ENCODE measurements at regions not wholly inside any gene's neighbourhood (a gene's known extent, or its start where the extent isn't known, plus 50 kb on each side); places are given as distances from the start of the nearest gene placed in this dataset.

- H3K4me1 Mint-ChIP-seq, result peaks cover 10% of the 10 kb centered on the region
- WGBS, 2 experiments (ENCODE audit: insufficient coverage in 1 of 2, insufficient read length in 1 of 2), result 93 to 100% methylated on average over 1 of the region's 1 CpG
Measured at GRCh38 chr5:68646144-68646543, 430.6 kb downstream of the PIK3R1 start.

GRCh38 chr5:68647743-68648142 lies 432.2 kb downstream of the PIK3R1 start:
- Mint-ChIP-seq H3K9me3 (no peaks in the 10 kb centered on the region), H3K27me3 (ENCODE audit: insufficient read depth) (peaks cover 2% of the 10 kb centered on the region), H3K4me3 (no peak overlapping the region), H3K36me3 (ENCODE audit: low read depth) (no peaks in the 10 kb centered on the region), H3K27ac (no peak overlapping the region), H3K4me1 (peaks cover 9% of the 10 kb centered on the region)
- Histone ChIP-seq H3K36me3 (ENCODE audit: control insufficient read depth, insufficient read depth, low read length) (no peaks in the 10 kb centered on the region), H3K27me3 (ENCODE audit: control insufficient read depth, insufficient read depth, low read length, poor library complexity, severe bottlenecking) (no peaks in the 10 kb centered on the region), H3K9me3 (ENCODE audit: control insufficient read depth, low read length) (no peaks in the 10 kb centered on the region), H3K4me1 (ENCODE audit: control insufficient read depth, insufficient read depth, low read length) (no peaks in the 10 kb centered on the region), H3K9ac (ENCODE audit: extremely low read depth, low read length, poor library complexity, severe bottlenecking) (no peak overlapping the region), H3K27ac (ENCODE audit: low read depth, low read length) (no peak overlapping the region), H3K4me3 (ENCODE audit: low read length) (no peak overlapping the region)
- 90% methylated on average over 3 of the region's 3 CpGs; no CpG with 5 or more reads in 1 of the 2 experiments for WGBS, 2 experiments (ENCODE audit: insufficient coverage in 1 of 2, insufficient read length in 1 of 2)
- DNase-seq, result no peak
- TF ChIP-seq CTCF (conservative IDR thresholded peaks at IDR 0.05), result no peak

More at GRCh38 chr5:68646144-68646543, 430.6 kb downstream of the PIK3R1 start:
- no peak overlapping the region for H3K4me3 ChIP-seq (ENCODE audit: low read length)
- Mint-ChIP-seq H3K27ac (no peak overlapping the region), H3K9me3 (no peaks in the 10 kb centered on the region), H3K27me3 (ENCODE audit: insufficient read depth) (no peaks in the 10 kb centered on the region), H3K4me3 (no peak overlapping the region), H3K36me3 (ENCODE audit: low read depth) (no peaks in the 10 kb centered on the region)
- DNase-seq, result no peak
- H3K4me1 ChIP-seq (ENCODE audit: control insufficient read depth, insufficient read depth, low read length), result no peaks in the 10 kb centered on the region
- no peak for TF ChIP-seq CTCF (conservative IDR thresholded peaks at IDR 0.05)
- H3K9me3 ChIP-seq (ENCODE audit: control insufficient read depth, low read length), result no peaks in the 10 kb centered on the region
- no peak overlapping the region for H3K27ac ChIP-seq (ENCODE audit: low read depth, low read length)
- no peaks in the 10 kb centered on the region for H3K36me3 ChIP-seq (ENCODE audit: control insufficient read depth, insufficient read depth, low read length)
- H3K27me3 ChIP-seq (ENCODE audit: control insufficient read depth, insufficient read depth, low read length, poor library complexity, severe bottlenecking), result no peaks in the 10 kb centered on the region
- H3K9ac ChIP-seq (ENCODE audit: extremely low read depth, low read length, poor library complexity, severe bottlenecking), result no peak overlapping the region

DNA sequence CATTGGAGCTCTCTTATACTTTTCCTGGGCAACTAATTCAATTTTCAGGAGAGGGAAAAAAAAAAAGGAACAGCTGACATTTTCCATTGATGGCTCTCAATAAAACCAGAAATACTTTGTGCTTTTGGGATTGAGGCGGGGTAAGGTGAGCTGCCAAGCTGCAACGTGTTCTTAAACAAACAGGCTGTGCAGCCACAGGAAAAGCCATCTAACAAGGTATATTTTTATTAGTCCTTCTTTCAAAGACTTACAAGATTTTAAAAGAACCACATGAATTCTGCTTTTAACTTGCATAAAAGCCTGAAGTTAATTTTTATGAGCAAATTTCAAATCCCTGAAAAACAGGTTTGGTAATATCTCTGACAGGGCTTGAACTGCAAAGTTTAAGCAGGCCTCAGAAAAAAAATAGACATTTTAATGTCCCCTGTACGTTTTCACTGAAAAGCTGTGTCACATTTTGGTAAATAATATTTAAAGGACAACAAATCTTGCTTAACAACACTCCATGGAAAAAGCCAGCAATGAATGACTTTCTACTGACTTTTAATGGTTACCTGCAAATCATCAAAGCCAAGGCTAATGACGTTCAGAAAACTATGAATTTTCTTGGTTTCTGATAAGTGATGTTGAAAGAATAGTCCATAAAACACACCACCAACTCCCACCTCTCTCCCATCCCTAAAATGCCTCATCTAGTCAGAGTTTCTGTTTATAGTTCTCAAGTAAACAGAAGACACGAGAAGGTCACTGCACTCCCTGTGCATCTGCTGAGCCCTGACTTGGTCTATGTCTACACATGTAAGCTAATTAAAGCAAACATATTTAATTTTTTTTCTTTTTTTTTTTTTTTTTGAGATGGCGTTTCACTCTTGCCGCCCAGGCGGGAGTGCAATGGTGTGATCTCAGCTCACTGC lies 433.6 kb downstream of the PIK3R1 start:
- H3K4me1 Mint-ChIP-seq, result no peaks in the 10 kb centered on the region
- no peak overlapping the region for H3K4me3 Mint-ChIP-seq
- H3K27ac ChIP-seq (ENCODE audit: low read depth, low read length), result no peak overlapping the region
- H3K9me3 Mint-ChIP-seq, result no peaks in the 10 kb centered on the region
- H3K27me3 ChIP-seq (ENCODE audit: control insufficient read depth, insufficient read depth, low read length, poor library complexity, severe bottlenecking), result no peaks in the 10 kb centered on the region
- 91 to 100% methylated on average over 4 to 8 of the region's 8 CpGs for WGBS, 2 experiments (ENCODE audit: insufficient coverage in 1 of 2, insufficient read length in 1 of 2)
- no peak overlapping the region for H3K4me3 ChIP-seq (ENCODE audit: low read length)
- H3K4me1 ChIP-seq (ENCODE audit: control insufficient read depth, insufficient read depth, low read length), result no peaks in the 10 kb centered on the region
- H3K27ac Mint-ChIP-seq, result no peak overlapping the region
- no peaks in the 10 kb centered on the region for H3K36me3 ChIP-seq (ENCODE audit: control insufficient read depth, insufficient read depth, low read length)
- H3K9ac ChIP-seq (ENCODE audit: extremely low read depth, low read length, poor library complexity, severe bottlenecking), result no peak overlapping the region
- no peaks in the 10 kb centered on the region for H3K9me3 ChIP-seq (ENCODE audit: control insufficient read depth, low read length)
- no peak for DNase-seq
- no peak for TF ChIP-seq CTCF (conservative IDR thresholded peaks at IDR 0.05)
- H3K27me3 Mint-ChIP-seq (ENCODE audit: insufficient read depth), result peaks cover 2% of the 10 kb centered on the region
- no peaks in the 10 kb centered on the region for H3K36me3 Mint-ChIP-seq (ENCODE audit: low read depth)
